ENCODE measurements at regions not wholly inside any gene's neighbourhood (a gene's known extent, or its start where the extent isn't known, plus 50 kb on each side); places are given as distances from the start of the nearest gene placed in this dataset.

DNA sequence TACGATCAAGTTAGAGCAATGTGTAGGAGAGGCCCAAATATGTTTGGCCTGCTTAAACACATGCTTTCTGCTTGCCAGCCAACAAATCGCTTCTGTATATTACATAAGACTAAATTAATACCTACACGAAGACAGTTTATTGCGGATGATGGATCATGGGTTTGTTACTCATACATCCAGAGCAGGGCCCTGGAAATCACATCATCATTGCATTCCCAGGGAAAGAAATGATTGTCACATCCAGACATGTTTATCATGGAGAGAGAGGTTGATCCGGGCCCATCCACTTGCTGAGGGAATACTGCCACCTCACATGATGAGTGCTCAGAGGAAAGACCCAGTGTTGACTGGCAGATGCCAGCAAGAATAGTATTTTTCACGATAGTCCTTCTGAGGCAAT is 282.6 kb downstream of the NUF2 start:
- intact Hi-C loops (cut with micrococcal nuclease), result no loop called here
- dilution Hi-C loops (cut with MboI; ENCODE audit: extremely low pct_ligation_motif_present, low sequenced_read_pairs), result no loop called here
- no peak for DNase-seq (ENCODE audit: low read depth, low spot score)
- ChIA-PET POLR2A (no interaction called here), CTCF (no interaction called here)
- H2AFZ ChIP-seq (ENCODE audit: low read depth, low read length), result no peak overlapping the region
- no peaks in the 10 kb centered on the region for H3K9me3 ChIP-seq (replicated peaks; ENCODE audit: control insufficient read depth, insufficient read depth, low read length)
- H3K27ac ChIP-seq (ENCODE audit: insufficient read depth, low read depth, low read length), result no peak overlapping the region
- H3K36me3 ChIP-seq (ENCODE audit: control insufficient read depth in 2 of 2, extremely low read depth in 1 of 2, insufficient read depth in 2 of 2, low read length in 2 of 2), result no peaks in the 10 kb centered on the region
- H3K4me3 ChIP-seq (replicated peaks in 1 of 3; ENCODE audit: insufficient read depth in 1 of 3, low read depth in 1 of 3, low read length in 3 of 3), result no peak overlapping the region
- H3K9me1 ChIP-seq (replicated peaks; ENCODE audit: control insufficient read depth, extremely low read depth, insufficient read depth, low read length), result no peaks in the 10 kb centered on the region
- BruUV-seq (replicated peaks), result no TSS peak
- H4K20me1 ChIP-seq (replicated peaks; ENCODE audit: control insufficient read depth, extremely low read depth, insufficient read depth, low read length), result no peaks in the 10 kb centered on the region
- no peak overlapping the region for H3K4me2 ChIP-seq (ENCODE audit: insufficient read depth, low read length)
- H3K27me3 ChIP-seq (ENCODE audit: control insufficient read depth in 2 of 2, insufficient read depth in 2 of 2, low read length in 2 of 2), result no peaks in the 10 kb centered on the region
- H3K9ac ChIP-seq (replicated peaks; ENCODE audit: extremely low read depth, insufficient read depth, low read length), result no peak overlapping the region
- H3K79me2 ChIP-seq (ENCODE audit: control insufficient read depth, insufficient read depth, low read length), result no peaks in the 10 kb centered on the region
- no peaks in the 10 kb centered on the region for H3K4me1 ChIP-seq (ENCODE audit: control insufficient read depth, extremely low read depth, insufficient read depth, low read length)
- FAIRE-seq, result no peak
- TF ChIP-seq MAX (IDR thresholded peaks at IDR 0.05; ENCODE audit: insufficient read depth, insufficient read length) (no peak), EZH2 (IDR thresholded peaks at IDR 0.05; ENCODE audit: borderline replicate concordance, low read depth, low read length, severe bottlenecking) (no peak), POLR2AphosphoS5 (IDR thresholded peaks at IDR 0.05; ENCODE audit: insufficient read depth, low read depth, low read length) (no peak), GATA2 (IDR thresholded peaks at IDR 0.05; ENCODE audit: insufficient read depth, insufficient read length, low read depth, low read length) (no peak), MYC (IDR thresholded peaks at IDR 0.05; ENCODE audit: low read depth, low read length) (no peak), JUN (IDR thresholded peaks at IDR 0.05; ENCODE audit: borderline replicate concordance, insufficient read depth, insufficient read length, low read depth) (no peak), FOS (IDR thresholded peaks at IDR 0.05; ENCODE audit: borderline replicate concordance, insufficient read depth, low read length) (no peak), POLR2A (IDR thresholded peaks at IDR 0.05; ENCODE audit: low read depth, low read length) (no peak)
- TF ChIP-seq, protein P1, sequence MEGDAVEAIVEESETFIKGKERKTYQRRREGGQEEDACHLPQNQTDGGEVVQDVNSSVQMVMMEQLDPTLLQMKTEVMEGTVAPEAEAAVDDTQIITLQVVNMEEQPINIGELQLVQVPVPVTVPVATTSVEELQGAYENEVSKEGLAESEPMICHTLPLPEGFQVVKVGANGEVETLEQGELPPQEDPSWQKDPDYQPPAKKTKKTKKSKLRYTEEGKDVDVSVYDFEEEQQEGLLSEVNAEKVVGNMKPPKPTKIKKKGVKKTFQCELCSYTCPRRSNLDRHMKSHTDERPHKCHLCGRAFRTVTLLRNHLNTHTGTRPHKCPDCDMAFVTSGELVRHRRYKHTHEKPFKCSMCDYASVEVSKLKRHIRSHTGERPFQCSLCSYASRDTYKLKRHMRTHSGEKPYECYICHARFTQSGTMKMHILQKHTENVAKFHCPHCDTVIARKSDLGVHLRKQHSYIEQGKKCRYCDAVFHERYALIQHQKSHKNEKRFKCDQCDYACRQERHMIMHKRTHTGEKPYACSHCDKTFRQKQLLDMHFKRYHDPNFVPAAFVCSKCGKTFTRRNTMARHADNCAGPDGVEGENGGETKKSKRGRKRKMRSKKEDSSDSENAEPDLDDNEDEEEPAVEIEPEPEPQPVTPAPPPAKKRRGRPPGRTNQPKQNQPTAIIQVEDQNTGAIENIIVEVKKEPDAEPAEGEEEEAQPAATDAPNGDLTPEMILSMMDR (IDR thresholded peaks at IDR 0.05; ENCODE audit: extremely low read depth in 1 of 2, insufficient read depth in 1 of 2, low read depth in 1 of 2, low read length in 2 of 2), result no peak
